ENCODE measurements at regions not wholly inside any gene's neighbourhood (a gene's known extent, or its start where the extent isn't known, plus 50 kb on each side); places are given as distances from the start of the nearest gene placed in this dataset.

- H3K36me3 ChIP-seq (ENCODE audit: insufficient read depth in 1 of 2, low read depth in 1 of 2) = no peaks in the 10 kb centered on the region
- intact Hi-C loops (cut with DNase I) = no loop called here
- no peak overlapping the region for H3K27ac ChIP-seq
- ATAC-seq (no peak), DNase-seq (no peak)
- no peak overlapping the region for H3K4me3 ChIP-seq
- H3K27me3 ChIP-seq (ENCODE audit: insufficient read depth in 3 of 3, low read length in 2 of 3) = no peaks in the 10 kb centered on the region
- H3K9me3 ChIP-seq = no peaks in the 10 kb centered on the region
- WGBS, 3 donors = 8 to 16% (median 9%) methylated on average over 2 of the region's 2 CpGs
- no peaks in the 10 kb centered on the region for H3K4me1 ChIP-seq
- TF ChIP-seq CTCF (IDR thresholded peaks at IDR 0.05) = no peak
These were observed 493.4 kb upstream of the TUSC1 start for GRCh38 chr9:26171691-26172090.

- Histone ChIP-seq H3K27me3 (ENCODE audit: insufficient read depth in 3 of 3, low read length in 2 of 3) (no peaks in the 10 kb centered on the region), H3K9me3 (no peaks in the 10 kb centered on the region), H3K4me3 (no peak overlapping the region), H3K4me1 (no peaks in the 10 kb centered on the region), H3K36me3 (ENCODE audit: insufficient read depth in 1 of 2, low read depth in 1 of 2) (no peaks in the 10 kb centered on the region), H3K27ac (no peak overlapping the region)
- 14 to 40% (median 31%) methylated on average over 3 of the region's 3 CpGs for WGBS, 3 donors
- intact Hi-C loops (cut with DNase I) = no loop called here
- TF ChIP-seq CTCF (IDR thresholded peaks at IDR 0.05) = no peak
- ATAC-seq (no peak), DNase-seq (no peak)
These were observed 491.9 kb upstream of the TUSC1 start for GRCh38 chr9:26170190-26170589.

- H3K4me1 ChIP-seq = no peaks in the 10 kb centered on the region
- DNase-seq (no peak), ATAC-seq (no peak)
- intact Hi-C loops (cut with DNase I) = no loop called here
- H3K4me3 ChIP-seq = no peak overlapping the region
- TF ChIP-seq CTCF (IDR thresholded peaks at IDR 0.05) = no peak
- no peaks in the 10 kb centered on the region for H3K9me3 ChIP-seq
- no peak overlapping the region for H3K27ac ChIP-seq
- H3K36me3 ChIP-seq (ENCODE audit: insufficient read depth in 1 of 2, low read depth in 1 of 2) = no peaks in the 10 kb centered on the region
- no peaks in the 10 kb centered on the region for H3K27me3 ChIP-seq (ENCODE audit: insufficient read depth in 3 of 3, low read length in 2 of 3)
These were observed 491.5 kb upstream of the TUSC1 start for GRCh38 chr9:26169708-26170107.

- TF ChIP-seq CTCF (IDR thresholded peaks at IDR 0.05) = no peak
- ATAC-seq (no peak), DNase-seq (no peak)
- H3K4me3 ChIP-seq = no peak overlapping the region
- no peaks in the 10 kb centered on the region for H3K4me1 ChIP-seq
- H3K9me3 ChIP-seq = no peaks in the 10 kb centered on the region
- intact Hi-C loops (cut with DNase I) = no loop called here
- no peaks in the 10 kb centered on the region for H3K27me3 ChIP-seq (ENCODE audit: insufficient read depth in 3 of 3, low read length in 2 of 3)
- H3K27ac ChIP-seq = no peak overlapping the region
- H3K36me3 ChIP-seq (ENCODE audit: insufficient read depth in 1 of 2, low read depth in 1 of 2) = no peaks in the 10 kb centered on the region
These were observed 488.3 kb upstream of the TUSC1 start for GRCh38 chr9:26166537-26166936.

GRCh38 chr9:26165426-26165825 lies 487.2 kb upstream of the TUSC1 start:
- Histone ChIP-seq H3K36me3 (ENCODE audit: insufficient read depth in 1 of 2, low read depth in 1 of 2) (no peaks in the 10 kb centered on the region), H3K27ac (no peak overlapping the region), H3K9me3 (no peaks in the 10 kb centered on the region), H3K27me3 (ENCODE audit: insufficient read depth in 3 of 3, low read length in 2 of 3) (no peaks in the 10 kb centered on the region), H3K4me3 (no peak overlapping the region), H3K4me1 (no peaks in the 10 kb centered on the region)
- intact Hi-C loops (cut with DNase I) = no loop called here
- ATAC-seq (no peak), DNase-seq (no peak)
- no peak for TF ChIP-seq CTCF (IDR thresholded peaks at IDR 0.05)
- 87 to 93% (median 93%) methylated on average over 3 of the region's 3 CpGs for WGBS, 3 donors

Measured in psoas muscle (tissue), 7 donors.